NAMALWA (cell line): ENCODE measurements at regions not wholly inside any gene's neighbourhood (a gene's known extent, or its start where the extent isn't known, plus 50 kb on each side); places are given as distances from the start of the nearest gene placed in this dataset.

ENCODE experiments used
- DNase-seq: peaks from one replicate; pipeline ENCODE4 v3.0.0-alpha.2; 2015; ENCODE audit warnings: low spot score

DNA sequence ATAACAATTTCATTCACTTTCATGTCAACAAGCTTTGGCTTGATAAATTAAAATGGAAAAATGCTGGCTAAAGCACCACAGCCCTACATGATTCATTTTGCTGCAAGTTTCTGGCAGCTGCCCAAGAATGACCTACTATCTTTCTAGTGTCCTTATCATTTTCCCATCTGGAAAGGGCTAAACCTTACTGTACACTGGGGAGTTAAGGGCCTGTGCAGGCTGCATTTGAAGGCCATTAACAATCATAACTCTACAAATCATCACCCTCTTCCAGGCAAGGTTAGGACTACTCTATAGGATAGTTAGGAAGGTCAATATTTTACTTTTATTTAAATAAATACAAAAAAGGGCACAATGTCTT, 579.7 kb upstream of the ZNF608 start:
- DNase-seq, result no peak

DNA sequence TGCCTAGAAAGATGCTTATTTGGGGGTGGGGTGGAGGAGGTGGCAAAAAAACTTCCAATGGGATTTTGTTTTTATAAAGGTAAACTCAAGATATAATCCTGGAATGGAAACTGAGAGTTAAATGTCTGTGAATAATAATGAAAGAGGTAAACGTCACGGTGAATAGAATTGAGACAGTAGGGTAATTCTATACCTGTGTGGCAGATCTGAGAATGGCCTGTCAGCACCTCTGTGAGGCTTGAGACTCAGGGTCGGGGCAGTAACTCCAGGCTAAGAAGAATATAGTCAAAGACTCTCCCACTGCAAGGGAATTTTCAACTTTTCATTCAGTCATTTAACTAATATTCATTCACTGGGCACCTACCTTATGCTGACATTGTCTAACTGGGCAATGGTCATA, 581.2 kb upstream of the ZNF608 start:
- no peak for DNase-seq

DNA sequence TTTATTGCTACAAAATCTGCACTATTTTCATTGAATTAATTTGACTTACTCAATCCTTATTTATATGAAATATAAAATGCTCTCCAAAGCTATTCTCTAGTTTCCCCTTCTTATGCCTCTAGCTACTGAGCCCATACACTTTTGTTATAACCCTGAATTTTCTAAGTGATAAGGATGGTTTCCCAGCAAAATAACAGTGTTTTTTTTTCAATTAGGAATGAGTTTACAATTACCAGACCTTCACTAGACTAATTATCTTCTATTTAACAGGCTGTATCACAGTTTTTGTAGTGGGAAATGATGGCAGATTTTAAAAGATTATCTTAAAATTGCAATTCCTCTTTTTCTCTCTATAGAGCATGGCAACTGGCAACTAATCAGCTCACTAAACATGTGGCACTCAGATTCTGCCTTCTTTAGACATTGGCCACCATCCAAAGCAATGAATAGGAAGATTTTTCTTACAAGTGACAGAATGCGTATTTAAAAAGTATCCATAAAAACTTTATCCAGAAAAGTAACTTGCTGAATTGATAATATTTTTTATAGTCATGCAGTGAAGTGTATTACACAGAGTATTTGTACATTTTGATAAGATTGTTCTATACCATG, 585.7 kb upstream of the ZNF608 start:
- no peak for DNase-seq

DNA sequence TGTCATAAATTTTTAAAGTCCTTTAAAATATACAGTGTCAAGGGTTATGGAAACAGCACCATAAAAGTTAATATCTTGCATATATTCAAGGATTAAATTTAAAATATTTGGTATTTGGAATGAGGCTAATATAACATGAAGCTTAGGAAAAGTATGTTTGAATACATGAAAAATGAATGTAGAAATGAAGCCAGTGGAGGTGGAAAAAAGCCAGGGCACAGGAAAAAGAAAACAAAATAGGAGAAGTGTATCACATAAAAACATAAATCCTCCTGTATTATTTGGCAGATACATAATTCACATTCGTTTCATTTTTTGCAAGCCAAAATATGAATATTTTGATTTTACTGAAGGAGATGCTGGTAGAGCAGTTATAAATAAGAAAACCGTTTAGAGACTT, 587.0 kb upstream of the ZNF608 start:
- DNase-seq, result no peak

DNA sequence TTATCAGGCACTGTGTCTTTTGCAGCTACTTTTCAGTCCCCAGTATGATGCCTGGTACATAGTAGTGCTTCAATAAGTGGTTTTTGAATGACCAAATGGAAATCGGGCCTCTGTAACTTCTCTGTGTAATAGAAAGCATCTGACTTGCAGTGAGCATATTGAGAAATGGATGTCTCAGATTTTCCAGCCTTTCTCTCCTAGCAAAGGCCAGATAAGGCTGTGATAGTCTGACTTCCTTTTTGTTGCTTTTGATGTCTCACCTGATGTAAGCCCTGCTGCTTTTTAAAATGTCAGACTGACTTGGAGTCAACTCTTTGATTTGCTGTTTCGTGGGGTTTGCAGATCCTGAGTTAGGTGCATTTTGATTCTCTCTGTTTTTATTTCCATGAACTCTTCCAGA, 590.0 kb upstream of the ZNF608 start:
- DNase-seq, result no peak

DNA sequence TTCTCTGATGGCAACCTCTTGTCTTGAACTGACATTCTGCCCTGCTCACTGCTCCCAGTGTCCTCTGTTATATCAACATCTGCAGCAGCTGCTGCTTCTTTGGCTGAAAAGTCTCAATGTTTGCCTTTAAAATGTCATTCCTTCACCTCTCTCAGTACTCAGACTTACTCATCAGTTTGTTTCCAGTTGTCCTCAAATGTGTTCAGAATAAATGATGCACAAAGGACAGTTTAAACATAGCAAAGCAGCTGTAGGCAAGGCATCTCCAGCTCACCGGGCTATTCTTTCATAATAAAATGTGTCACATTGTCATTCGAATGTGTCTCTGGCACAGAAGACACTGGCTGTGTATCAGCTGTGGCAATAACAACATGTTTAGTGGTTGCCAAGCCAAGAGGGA, 590.9 kb upstream of the ZNF608 start:
- DNase-seq, result no peak

DNA sequence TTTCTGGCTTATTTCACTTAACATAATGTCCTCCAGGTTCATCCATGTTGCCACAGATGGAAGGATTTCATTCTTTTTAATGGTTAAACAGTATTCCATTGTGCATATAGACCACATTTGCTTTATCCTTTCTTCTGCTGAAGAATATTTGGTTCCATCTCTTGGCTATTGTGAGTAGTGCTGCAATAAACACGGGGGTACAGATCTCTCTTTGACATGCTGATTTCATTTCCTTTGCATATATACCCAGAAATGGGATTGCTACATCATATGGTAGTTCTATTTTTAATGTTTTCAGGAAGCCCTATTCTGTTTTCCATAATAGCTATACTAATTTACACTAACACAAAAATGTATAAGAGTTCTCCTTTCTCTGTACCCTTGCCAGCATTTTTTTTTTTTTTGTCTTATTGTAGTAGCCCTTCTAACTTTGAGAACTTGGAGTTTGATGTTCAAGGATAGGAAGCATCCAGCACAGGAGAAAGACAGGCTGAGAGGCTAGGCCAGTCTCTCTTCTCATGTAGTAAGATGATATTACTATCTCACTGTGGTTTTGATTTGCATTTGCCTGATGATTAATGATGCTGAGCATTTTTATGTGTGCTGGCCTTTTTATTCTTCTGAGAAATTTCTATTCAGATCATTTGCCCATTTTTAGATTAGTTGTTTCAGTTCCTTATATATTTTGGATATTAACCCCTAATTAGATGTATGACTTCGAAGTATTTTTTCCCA, 592.2 kb upstream of the ZNF608 start:
- DNase-seq, result peak; percentile 20

DNA sequence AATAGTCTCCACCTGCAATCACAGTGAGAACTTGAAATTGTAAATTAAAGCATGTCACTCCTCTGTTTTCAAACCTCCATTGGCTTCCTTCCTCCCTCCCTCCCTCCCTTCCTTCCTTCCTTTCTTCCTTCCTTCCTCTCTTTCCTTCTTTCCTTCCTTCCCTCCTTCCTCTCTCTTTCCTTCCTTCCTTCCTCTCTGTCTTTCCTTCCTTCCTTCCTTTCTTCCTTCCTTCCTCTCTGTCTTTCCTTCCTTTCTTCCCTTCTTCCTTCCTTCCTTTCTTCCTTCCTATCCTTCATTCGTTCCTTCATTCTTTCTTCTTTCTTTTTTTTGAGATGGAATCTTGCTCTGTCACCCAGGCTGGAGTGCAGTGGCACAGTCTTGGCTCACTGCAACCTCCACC, 595.0 kb upstream of the ZNF608 start:
- DNase-seq, result no peak

DNA sequence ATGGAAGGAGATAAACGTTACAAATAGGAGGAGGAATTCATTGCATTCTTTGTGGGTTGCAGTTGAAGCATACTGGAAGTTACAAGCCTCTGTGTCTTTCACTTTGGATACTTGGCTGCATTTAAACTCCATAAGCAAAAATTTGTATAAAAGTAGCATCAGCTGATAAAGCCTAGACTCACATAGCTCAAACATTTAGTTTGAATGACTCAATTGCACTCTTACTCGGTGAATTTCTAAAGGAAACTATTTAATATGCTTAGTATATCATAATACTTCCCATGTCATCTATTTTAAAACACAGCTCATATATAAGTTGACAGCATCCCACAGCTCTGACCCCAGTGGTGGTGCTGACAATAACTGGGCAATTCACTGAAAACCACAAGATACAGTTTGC, 596.6 kb upstream of the ZNF608 start:
- no peak for DNase-seq

DNA sequence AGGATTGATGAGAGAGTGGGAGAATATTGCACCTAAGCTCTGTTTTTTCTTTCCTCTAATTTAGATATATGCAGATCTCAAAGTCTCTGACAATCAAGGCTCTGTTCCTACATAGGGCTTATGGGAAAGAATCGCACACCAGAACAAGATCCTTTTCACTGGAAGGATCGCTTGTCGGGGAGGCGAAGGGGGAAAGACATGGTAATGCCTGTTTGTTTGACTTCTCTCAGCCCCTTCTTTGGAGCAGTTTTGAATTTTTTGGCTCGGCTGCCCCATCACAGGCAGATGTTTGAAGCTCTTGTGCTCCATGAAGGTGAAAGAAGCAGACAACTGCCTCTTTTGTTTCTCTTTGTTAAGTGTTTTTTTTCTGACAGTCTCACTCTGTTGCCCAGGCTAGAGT, 599.9 kb upstream of the ZNF608 start:
- DNase-seq, result no peak

DNA sequence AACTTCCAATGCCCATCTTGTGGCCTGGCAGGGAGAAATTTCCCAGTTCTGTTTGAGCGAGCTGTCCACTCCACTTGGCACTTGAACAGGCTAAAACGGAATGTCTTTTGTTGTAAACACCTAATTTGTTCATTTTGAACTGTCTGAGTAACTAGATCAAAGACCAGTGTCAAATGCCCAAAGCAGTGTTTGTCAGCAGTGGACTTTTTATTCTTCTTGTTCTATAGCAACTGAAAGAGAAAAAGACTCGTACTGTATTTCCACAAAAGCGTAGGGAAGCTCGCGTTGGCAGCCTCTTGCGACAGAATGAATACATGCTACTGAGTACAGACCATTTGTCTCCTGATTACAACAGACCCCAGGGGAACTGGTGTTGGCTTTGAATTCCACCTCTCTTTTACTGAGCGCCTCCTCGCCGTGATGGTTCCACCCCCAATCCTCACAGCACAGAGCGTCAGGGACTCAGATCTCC, 601.8 kb upstream of the ZNF608 start:
- DNase-seq, result no peak

DNA sequence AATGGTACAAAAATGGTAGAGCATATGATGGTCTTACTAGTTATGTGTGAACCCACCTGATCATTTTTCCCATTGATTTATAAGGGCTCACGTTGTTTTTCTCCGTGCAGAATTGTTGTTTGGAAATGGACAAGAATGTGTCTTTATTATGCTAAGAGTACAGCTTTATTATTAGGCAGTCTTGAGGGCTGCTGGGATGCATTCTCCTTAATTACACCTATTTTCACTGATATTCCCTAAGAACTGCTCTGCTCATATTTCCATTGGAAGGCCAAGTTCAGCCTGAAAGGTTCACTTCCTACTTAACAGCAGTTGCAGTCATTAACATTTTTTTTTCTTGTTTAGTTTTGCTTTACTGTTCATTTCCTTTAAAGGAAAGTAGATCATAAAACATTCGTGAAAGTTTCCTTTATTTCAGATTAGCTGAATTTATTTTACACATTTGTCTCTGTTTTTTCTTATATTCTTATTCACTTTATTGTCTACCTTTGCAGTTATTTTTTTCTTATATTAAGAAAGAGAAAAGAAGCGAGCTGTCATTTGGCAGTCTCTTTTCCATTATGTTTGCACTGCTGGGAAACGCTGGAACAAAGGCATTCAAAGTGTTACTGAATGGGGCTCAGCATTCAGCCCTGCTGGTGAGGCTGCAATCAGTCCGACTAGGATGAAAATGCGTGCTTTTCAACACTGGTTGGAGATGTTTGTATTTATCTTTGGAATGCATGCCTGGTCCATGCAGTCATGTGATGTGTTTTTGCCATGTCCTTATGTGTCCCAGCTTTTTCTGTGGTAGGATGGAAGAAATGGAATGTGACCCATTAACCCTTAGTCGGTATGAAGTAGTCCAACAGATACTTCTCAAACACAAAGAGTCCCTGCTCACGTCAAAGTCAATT, 602.7 kb upstream of the ZNF608 start:
- no peak for DNase-seq

DNA sequence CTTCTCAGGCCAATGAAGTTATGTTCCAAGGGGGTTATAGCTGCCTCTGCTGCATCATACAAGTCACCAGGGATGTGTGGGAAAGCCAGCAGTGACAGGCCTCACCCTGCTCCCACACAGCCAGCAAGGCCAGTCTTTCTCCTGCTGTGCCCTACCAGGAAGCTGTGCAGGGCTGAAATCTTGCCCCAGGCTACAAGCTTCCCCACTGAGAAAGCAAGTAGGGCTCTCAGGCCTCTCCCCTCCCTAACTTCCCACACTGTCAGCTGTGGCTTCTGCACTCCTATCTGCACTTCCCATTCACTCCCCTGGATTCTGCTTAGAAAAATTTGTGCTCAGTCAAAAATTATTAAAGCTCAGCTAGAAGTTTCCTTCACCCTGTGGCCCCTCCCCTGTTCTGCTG, 611.2 kb upstream of the ZNF608 start:
- DNase-seq, result no peak

DNA sequence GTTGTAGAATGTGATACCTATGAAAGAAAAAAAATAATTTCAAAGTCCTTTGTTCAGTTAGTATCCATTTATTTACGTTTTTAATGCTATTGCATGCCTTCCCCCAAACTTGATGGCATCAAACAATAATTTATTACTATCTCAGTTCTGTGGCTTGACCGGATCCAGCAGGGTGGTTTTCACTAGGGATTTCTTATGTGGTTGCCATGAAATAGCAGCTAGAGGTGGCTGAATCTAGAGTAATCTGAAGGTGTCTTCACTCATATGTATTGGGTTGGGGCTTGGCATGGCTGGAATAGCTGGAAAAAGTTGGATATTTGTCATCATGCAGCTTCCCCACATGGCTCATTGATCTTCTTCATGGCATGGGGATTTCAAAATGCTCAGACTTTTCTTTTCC, 619.3 kb upstream of the ZNF608 start:
- DNase-seq, result no peak

DNA sequence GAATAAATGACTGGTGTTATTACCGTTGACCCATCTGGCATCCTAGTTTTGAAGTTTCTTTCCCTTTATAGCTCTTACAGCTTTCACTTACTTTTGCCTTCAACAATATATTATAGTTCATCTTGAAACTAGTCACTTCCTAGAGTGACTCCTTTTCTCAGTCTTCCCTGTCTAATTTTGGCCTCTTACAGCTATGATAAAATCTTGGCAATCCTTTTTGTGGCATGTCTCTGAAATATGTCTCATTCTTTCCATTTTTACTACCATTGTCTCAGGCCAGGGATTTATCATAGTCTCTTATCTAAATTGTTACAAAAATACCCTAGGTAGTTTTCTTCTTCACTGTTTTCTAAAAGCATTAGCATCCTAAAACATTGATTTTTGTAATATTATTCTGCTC, 621.3 kb upstream of the ZNF608 start:
- DNase-seq, result no peak

DNA sequence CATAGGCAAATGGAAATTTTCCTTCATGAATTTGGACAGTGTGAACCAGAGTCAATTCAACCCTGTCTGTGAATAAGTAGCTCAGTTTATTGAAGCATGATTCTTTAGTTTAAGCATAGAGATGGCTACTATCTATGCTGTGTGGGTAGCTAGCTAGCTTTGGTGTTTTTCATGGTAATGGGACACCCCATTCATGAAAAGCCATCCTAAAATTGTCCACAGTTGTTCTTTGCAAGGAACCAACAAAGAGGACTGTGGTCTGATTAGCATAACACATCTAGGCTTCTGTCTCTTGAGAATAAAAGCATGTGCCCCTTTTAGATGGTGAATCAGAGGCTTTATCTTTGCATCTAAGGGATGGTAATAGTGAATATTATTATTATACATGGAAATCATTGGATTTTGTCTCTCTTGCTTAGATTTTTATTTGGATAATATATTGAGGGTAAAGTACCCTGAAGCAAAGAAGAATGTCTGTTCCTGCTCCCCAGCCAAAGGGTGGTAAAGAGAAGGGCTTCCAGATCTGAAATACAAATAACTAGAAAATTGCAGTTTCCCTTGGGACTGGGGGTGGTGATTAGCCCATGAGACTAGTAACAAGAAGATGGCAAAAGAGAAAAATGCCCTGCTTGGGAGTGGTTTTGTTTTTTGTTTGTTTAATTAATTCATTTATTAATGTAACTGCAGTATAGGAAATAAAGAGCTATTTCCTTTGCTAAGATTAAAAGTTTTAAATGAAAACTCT, 624.2 kb upstream of the ZNF608 start:
- DNase-seq, result no peak

DNA sequence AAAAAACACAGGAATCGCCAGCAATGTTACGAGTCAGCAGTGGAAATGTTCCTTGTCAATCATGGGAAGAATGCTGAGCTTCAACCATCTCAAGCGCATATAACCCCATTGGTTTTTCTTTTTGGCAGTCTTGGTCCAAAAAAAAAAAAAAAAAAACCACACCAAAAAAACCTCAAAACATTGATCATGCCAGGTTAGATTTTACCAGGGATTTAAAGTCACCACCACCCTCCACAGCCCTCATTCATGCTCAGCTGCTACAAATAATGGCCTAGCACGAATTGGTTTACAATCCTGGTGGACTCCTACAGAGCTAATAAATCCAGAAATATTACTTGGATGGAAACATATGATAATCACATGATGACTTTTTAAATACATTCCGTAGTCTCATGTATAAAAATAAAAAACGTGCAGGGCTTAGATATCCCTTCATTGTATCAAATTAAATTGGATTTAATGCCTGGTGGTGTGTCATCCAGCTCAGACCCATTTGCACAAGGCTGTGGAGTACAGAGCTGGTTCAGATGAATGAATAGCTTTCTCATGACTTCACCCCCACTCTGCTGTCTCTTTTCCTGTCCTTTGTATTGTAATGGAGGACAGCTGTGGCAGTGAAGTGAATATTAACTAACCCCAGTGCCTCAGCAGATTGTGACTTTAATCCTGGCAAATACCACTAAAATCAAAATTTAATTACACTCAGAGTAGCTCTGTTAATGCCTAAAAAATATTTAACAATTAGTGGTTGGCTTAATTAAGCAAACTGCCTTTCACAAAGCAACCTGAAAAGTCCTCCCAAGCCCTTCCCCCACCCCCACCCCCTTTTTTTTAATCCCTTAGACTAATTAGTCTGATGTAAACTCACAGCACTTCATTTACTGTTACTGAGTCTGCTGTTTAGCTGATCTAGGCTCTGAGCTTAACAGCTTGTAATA, 626.5 kb upstream of the ZNF608 start:
- no peak for DNase-seq

DNA sequence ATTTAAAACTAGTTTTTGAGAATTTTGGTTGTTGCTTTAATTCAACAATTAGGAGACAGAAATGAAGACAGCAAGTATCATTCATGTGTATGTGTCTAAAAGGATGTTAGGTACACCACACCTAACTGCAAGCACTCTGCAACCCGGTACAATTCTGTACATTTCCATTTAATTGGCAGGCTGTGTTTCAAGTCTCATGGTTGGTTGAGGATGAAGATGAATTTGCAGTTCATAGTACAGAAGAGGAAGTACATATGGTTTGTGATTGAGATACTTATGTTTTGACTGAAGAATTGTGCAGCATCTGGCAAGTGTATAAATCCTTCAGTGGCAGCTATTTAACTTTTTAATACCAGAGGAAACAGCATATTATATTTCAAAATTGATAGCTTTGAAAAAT, 628.7 kb upstream of the ZNF608 start:
- DNase-seq, result peak; percentile 51

DNA sequence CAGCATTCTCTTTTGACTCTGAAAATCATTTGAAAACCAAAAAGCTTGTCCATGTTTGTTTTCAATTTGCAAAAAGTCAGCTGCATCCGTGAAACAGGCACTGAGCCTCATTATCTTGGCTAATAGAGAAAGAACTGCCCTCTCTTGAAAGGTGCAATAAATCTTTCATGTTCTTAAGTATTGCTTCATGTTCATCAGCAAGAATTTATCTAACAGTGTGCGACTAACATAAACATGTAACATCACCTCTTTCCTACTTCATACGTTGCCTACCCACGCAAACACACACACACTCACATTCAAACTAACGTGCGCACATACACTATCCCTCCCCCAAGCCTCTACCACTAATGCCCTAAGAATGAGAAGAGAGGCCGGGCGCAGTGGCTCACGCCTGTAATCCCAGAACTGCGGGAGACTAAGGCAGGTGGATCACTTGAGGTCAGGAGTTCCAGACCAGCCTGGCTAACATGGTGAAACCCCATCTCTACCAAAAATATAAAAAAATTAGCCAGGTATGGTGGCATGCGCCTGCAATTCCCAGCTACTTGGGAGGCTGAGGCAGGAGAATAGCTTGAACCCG, 629.7 kb upstream of the ZNF608 start:
- DNase-seq, result no peak

DNA sequence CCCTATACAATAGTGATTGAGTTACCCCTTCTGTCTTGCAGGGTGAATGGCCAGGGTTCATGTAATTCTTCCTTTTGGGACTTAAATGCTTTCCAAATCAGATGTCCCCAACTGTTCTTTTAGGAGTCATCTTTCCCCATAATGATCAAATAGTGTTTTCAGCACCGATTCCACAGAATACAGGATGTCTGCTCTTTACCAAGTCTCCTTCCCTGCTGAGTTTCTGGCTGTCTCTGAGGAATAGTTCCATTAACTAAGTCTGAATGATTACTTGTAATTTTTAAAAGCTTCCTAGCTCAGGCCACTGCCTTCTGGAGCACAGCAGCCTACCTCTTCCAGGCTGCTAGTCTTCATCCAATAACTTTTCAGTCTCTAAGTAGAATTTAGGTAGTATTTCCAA, 630.7 kb upstream of the ZNF608 start:
- DNase-seq, result no peak

DNA sequence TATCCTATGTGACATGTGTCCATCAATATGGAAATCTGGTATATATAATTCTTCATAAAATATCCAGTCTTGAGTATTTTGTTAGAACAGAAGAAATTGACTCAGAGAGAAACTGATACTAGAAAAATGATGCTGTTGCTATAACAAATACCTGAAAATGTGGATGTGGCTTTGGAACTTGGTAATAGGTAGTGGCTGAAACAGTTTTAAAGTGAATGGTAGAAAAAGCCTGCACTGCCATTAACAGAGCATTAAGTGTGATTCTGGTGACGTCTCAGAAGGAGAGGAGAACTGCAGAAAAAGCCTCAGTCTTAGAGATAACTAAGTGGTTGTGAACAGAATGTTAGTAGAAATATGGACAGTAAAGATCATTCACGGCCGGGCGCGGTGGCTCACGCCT, 634.9 kb upstream of the ZNF608 start:
- DNase-seq, result no peak
